ENCODE measurements at regions not wholly inside any gene's neighbourhood (a gene's known extent, or its start where the extent isn't known, plus 50 kb on each side); places are given as distances from the start of the nearest gene placed in this dataset.
"Not testable (repeated sequence)": the region's sequence is repeated elsewhere in the genome, so short reads cannot be mapped to it uniquely, and the experiment has no call there.

- no peak for DNase-seq
Measured at GRCh38 chr15:95129574-95129973, 898.2 kb downstream of the MCTP2 start.

- DNase-seq = no peak
Measured at GRCh38 chr15:95131131-95131556, 899.8 kb downstream of the MCTP2 start.

- DNase-seq = no peak
Measured at GRCh38 chr15:95132774-95133173, 901.4 kb downstream of the MCTP2 start.

- DNase-seq = no peak
Measured at GRCh38 chr15:95134431-95135110, 903.2 kb downstream of the MCTP2 start.

GRCh38 chr15:95138604-95139270 lies 907.4 kb downstream of the MCTP2 start:
- DNase-seq = no peak

GRCh38 chr15:95141486-95141885 lies 910.1 kb downstream of the MCTP2 start:
- no peak for DNase-seq

- DNase-seq = no peak
Measured at GRCh38 chr15:95142531-95142930, 911.2 kb downstream of the MCTP2 start.

- DNase-seq = no peak
Measured at GRCh38 chr15:95146481-95146880, 915.1 kb downstream of the MCTP2 start.

GRCh38 chr15:95148183-95148582 lies 916.8 kb downstream of the MCTP2 start:
- no peak for DNase-seq

- DNase-seq = no peak
Measured at GRCh38 chr15:95149036-95149435, 917.7 kb downstream of the MCTP2 start.

GRCh38 chr15:95149771-95150170 lies 918.4 kb downstream of the MCTP2 start:
- no peak for DNase-seq

GRCh38 chr15:95150466-95150865 lies 919.1 kb downstream of the MCTP2 start:
- DNase-seq = no peak

GRCh38 chr15:95152741-95153140 lies 921.4 kb downstream of the MCTP2 start:
- no peak for DNase-seq

GRCh38 chr15:95153201-95153600 lies 921.8 kb downstream of the MCTP2 start:
- not testable (repeated sequence) for DNase-seq

- no peak for DNase-seq
Measured at GRCh38 chr15:95160316-95160715, 929.0 kb downstream of the MCTP2 start.

- no peak for DNase-seq
Measured at GRCh38 chr15:95162069-95162468, 930.7 kb downstream of the MCTP2 start.

GRCh38 chr15:95162531-95162930 lies 931.2 kb downstream of the MCTP2 start:
- no peak for DNase-seq

GRCh38 chr15:95162967-95163531 lies 931.7 kb downstream of the MCTP2 start:
- DNase-seq = peak in 2 of 56 donors; percentile 3 to 8

GRCh38 chr15:95168152-95168551 lies 936.8 kb downstream of the MCTP2 start:
- DNase-seq = no peak

- no peak for DNase-seq
Measured at GRCh38 chr15:95168951-95169431, 937.6 kb downstream of the MCTP2 start.

- peak in 5 of 56 donors; percentile 1 to 12 (median 3) for DNase-seq
Measured at GRCh38 chr15:95169541-95170459, 938.4 kb downstream of the MCTP2 start.
